Lower lobe of right lung (tissue), 2 donors: ENCODE measurements at regions not wholly inside any gene's neighbourhood (a gene's known extent, or its start where the extent isn't known, plus 50 kb on each side); places are given as distances from the start of the nearest gene placed in this dataset.

Experiments
- ATAC-seq, 2 donors: fragments of 200-7000 bp; cut with Tn5 transposase; one replicate each; pipeline ENCODE4 v1.9.1; 2020 to 2022; ENCODE audit warnings: mild to moderate bottlenecking in 2 of 2, moderate library complexity in 2 of 2
- DNase-seq: peaks from one replicate; pipeline ENCODE4 v3.0.0-alpha.2; 2020
- H3K27ac ChIP-seq: fragments of 200-600 bp; one replicate; pipeline ENCODE4 v1.8.0; 2022
- H3K27me3 ChIP-seq: fragments of 200-600 bp; one replicate; pipeline ENCODE4 v1.8.0; 2022; ENCODE audit warnings: low read depth
- H3K36me3 ChIP-seq: fragments of 200-600 bp; one replicate; pipeline ENCODE4 v1.8.0; 2022; ENCODE audit warnings: mild to moderate bottlenecking
- H3K4me1 ChIP-seq: fragments of 200-600 bp; one replicate; pipeline ENCODE4 v1.8.0; 2022
- H3K4me3 ChIP-seq: fragments of 200-600 bp; one replicate; pipeline ENCODE4 v1.8.0; 2022; ENCODE audit warnings: mild to moderate bottlenecking
- H3K9me3 ChIP-seq: fragments of 200-600 bp; one replicate; pipeline ENCODE4 v1.8.0; 2022
- CTCF ChIP-seq: fragments of 200-600 bp; IDR thresholded peaks from one replicate; pipeline ENCODE4 v1.8.0; 2022; ENCODE audit warnings: antibody characterized with exemption, mild to moderate bottlenecking
- intact Hi-C: fragments of 100-400 bp; cut with DNase I; formaldehyde crosslinking; loops from one replicate; pipeline ENCODE4 v1.11.0; 2022
- donor health status: DM: no; HTN: yes; CAD: no; lungs with severe emphysema.

GRCh38 chr14:58789736-58790135 lies 152.0 kb downstream of the DACT1 start:
- intact Hi-C loops, result no loop called here
- H3K36me3 ChIP-seq, result no peaks in the 10 kb centered on the region
- no peak for ATAC-seq
- no peaks in the 10 kb centered on the region for H3K4me1 ChIP-seq
- TF ChIP-seq CTCF, result no peak
- no peak overlapping the region for H3K27ac ChIP-seq
- H3K9me3 ChIP-seq, result no peaks in the 10 kb centered on the region
- DNase-seq, result no peak
- no peaks in the 10 kb centered on the region for H3K27me3 ChIP-seq
- no peak overlapping the region for H3K4me3 ChIP-seq

- peaks cover 8% of the 10 kb centered on the region for H3K4me1 ChIP-seq
- H3K27ac ChIP-seq, result no peak overlapping the region
- DNase-seq (no peak), ATAC-seq (no peak)
- H3K9me3 ChIP-seq, result no peaks in the 10 kb centered on the region
- H3K36me3 ChIP-seq, result no peaks in the 10 kb centered on the region
- intact Hi-C loops, result no loop called here
- no peak overlapping the region for H3K4me3 ChIP-seq
- H3K27me3 ChIP-seq, result no peaks in the 10 kb centered on the region
- TF ChIP-seq CTCF, result no peak
These were observed 154.7 kb downstream of the DACT1 start for GRCh38 chr14:58792416-58792815.

GRCh38 chr14:58793131-58793740 lies 155.5 kb downstream of the DACT1 start:
- Histone ChIP-seq H3K27ac (no peak overlapping the region), H3K4me1 (peaks cover 8% of the 10 kb centered on the region), H3K36me3 (no peaks in the 10 kb centered on the region), H3K9me3 (no peaks in the 10 kb centered on the region), H3K27me3 (no peaks in the 10 kb centered on the region), H3K4me3 (no peak overlapping the region)
- no peak for TF ChIP-seq CTCF
- no peak for DNase-seq
- intact Hi-C loops, result no loop called here
- no peak for ATAC-seq

- Histone ChIP-seq H3K27me3 (no peaks in the 10 kb centered on the region), H3K4me1 (peaks cover 8% of the 10 kb centered on the region), H3K9me3 (no peaks in the 10 kb centered on the region), H3K4me3 (no peak overlapping the region), H3K27ac (no peak overlapping the region), H3K36me3 (no peaks in the 10 kb centered on the region)
- TF ChIP-seq CTCF, result no peak
- ATAC-seq (no peak), DNase-seq (no peak)
- intact Hi-C loops, result no loop called here
These were observed 157.4 kb downstream of the DACT1 start for GRCh38 chr14:58794993-58795762.

GRCh38 chr14:58796242-58797009 lies 158.7 kb downstream of the DACT1 start:
- H3K4me1 ChIP-seq, result peaks cover 8% of the 10 kb centered on the region
- intact Hi-C loops, result no loop called here
- ATAC-seq (peak; percentile 83 to 95), DNase-seq (no peak)
- no peaks in the 10 kb centered on the region for H3K36me3 ChIP-seq
- TF ChIP-seq CTCF, result no peak
- no peaks in the 10 kb centered on the region for H3K9me3 ChIP-seq
- no peak overlapping the region for H3K27ac ChIP-seq
- H3K4me3 ChIP-seq, result no peak overlapping the region
- H3K27me3 ChIP-seq, result no peaks in the 10 kb centered on the region
